ENCODE measurements at regions not wholly inside any gene's neighbourhood (a gene's known extent, or its start where the extent isn't known, plus 50 kb on each side); places are given as distances from the start of the nearest gene placed in this dataset.

GRCh38 chr9:26148128-26148527, 469.9 kb upstream of the TUSC1 start:
- Histone ChIP-seq H3K27ac (no peak overlapping the region), H3K36me3 (no peaks in the 10 kb centered on the region), H3K9ac (ENCODE audit: low read depth in 2 of 2, low read length in 2 of 2) (no peak overlapping the region), H3K4me1 (no peaks in the 10 kb centered on the region), H3K27me3 (no peaks in the 10 kb centered on the region), H3K4me3 (no peak overlapping the region), H3K9me3 (peaks cover 3% of the 10 kb centered on the region)
- intact Hi-C loops (cut with DNase I) = no loop called here
- no peak for DNase-seq
- TF ChIP-seq CTCF (IDR thresholded peaks at IDR 0.05) = no peak

- no peaks in the 10 kb centered on the region for H3K36me3 ChIP-seq
- intact Hi-C loops (cut with DNase I) = no loop called here
- DNase-seq = no peak
- no peak overlapping the region for H3K27ac ChIP-seq
- no peak overlapping the region for H3K4me3 ChIP-seq
- no peak for TF ChIP-seq CTCF (IDR thresholded peaks at IDR 0.05)
- H3K9me3 ChIP-seq = peaks cover 3% of the 10 kb centered on the region
- H3K4me1 ChIP-seq = no peaks in the 10 kb centered on the region
- H3K27me3 ChIP-seq = no peaks in the 10 kb centered on the region
- no peak overlapping the region for H3K9ac ChIP-seq (ENCODE audit: low read depth in 2 of 2, low read length in 2 of 2)
Measured at GRCh38 chr9:26145938-26146337, 467.7 kb upstream of the TUSC1 start.

- Histone ChIP-seq H3K4me3 (no peak overlapping the region), H3K27ac (no peak overlapping the region), H3K4me1 (no peaks in the 10 kb centered on the region), H3K27me3 (no peaks in the 10 kb centered on the region), H3K9me3 (peaks cover 3% of the 10 kb centered on the region), H3K9ac (ENCODE audit: low read depth in 2 of 2, low read length in 2 of 2) (no peak overlapping the region), H3K36me3 (no peaks in the 10 kb centered on the region)
- no peak for TF ChIP-seq CTCF (IDR thresholded peaks at IDR 0.05)
- intact Hi-C loops (cut with DNase I) = no loop called here
- DNase-seq = no peak
Measured at GRCh38 chr9:26142631-26143030, 464.4 kb upstream of the TUSC1 start.

- Histone ChIP-seq H3K9me3 (peaks cover 3% of the 10 kb centered on the region), H3K4me3 (no peak overlapping the region), H3K27ac (no peak overlapping the region), H3K27me3 (no peaks in the 10 kb centered on the region), H3K36me3 (no peaks in the 10 kb centered on the region), H3K4me1 (no peaks in the 10 kb centered on the region), H3K9ac (ENCODE audit: low read depth in 2 of 2, low read length in 2 of 2) (no peak overlapping the region)
- intact Hi-C loops (cut with DNase I) = no loop called here
- DNase-seq = no peak
- no peak for TF ChIP-seq CTCF (IDR thresholded peaks at IDR 0.05)
Measured at GRCh38 chr9:26142201-26142600, 464.0 kb upstream of the TUSC1 start.

- Histone ChIP-seq H3K36me3 (no peaks in the 10 kb centered on the region), H3K9me3 (no peaks in the 10 kb centered on the region), H3K27ac (no peak overlapping the region), H3K27me3 (no peaks in the 10 kb centered on the region), H3K9ac (ENCODE audit: low read depth in 2 of 2, low read length in 2 of 2) (no peak overlapping the region), H3K4me3 (no peak overlapping the region), H3K4me1 (no peaks in the 10 kb centered on the region)
- no peak for DNase-seq
- intact Hi-C loops (cut with DNase I) = no loop called here
- no peak for TF ChIP-seq CTCF (IDR thresholded peaks at IDR 0.05)
Measured at GRCh38 chr9:26133537-26133936, 455.3 kb upstream of the TUSC1 start.
